ENCODE measurements at regions not wholly inside any gene's neighbourhood (a gene's known extent, or its start where the extent isn't known, plus 50 kb on each side); places are given as distances from the start of the nearest gene placed in this dataset.
"Not testable (repeated sequence)": the region's sequence is repeated elsewhere in the genome, so short reads cannot be mapped to it uniquely, and the experiment has no call there.

DNA sequence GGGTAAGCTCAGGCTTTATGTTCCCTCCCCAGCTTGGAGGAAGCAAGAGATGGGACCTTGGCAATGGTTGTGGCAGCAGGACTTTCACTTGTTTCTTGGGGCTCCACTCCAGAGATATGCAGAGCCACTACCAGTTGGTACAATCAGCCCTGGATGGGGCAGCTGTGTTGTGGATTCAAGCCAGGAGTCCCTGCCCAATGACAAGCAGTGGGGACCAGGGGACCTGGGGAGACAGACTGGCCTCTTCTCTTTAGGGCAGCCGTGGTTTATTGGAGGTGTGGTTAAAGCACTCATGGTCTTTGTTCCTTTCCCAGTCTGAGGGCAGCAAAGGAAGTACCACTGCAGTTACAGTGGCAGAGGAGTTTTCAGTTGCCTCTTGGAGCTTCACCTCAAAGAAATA, 856.1 kb downstream of the TTLL7 start:
- TF ChIP-seq, protein P1, sequence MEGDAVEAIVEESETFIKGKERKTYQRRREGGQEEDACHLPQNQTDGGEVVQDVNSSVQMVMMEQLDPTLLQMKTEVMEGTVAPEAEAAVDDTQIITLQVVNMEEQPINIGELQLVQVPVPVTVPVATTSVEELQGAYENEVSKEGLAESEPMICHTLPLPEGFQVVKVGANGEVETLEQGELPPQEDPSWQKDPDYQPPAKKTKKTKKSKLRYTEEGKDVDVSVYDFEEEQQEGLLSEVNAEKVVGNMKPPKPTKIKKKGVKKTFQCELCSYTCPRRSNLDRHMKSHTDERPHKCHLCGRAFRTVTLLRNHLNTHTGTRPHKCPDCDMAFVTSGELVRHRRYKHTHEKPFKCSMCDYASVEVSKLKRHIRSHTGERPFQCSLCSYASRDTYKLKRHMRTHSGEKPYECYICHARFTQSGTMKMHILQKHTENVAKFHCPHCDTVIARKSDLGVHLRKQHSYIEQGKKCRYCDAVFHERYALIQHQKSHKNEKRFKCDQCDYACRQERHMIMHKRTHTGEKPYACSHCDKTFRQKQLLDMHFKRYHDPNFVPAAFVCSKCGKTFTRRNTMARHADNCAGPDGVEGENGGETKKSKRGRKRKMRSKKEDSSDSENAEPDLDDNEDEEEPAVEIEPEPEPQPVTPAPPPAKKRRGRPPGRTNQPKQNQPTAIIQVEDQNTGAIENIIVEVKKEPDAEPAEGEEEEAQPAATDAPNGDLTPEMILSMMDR (conservative IDR thresholded peaks at IDR 0.05; ENCODE audit: low read depth, low read length), result not testable (repeated sequence)
- TF ChIP-seq EZH2 (IDR thresholded peaks at IDR 0.05; ENCODE audit: borderline replicate concordance, low read depth, low read length, poor library complexity, severe bottlenecking), result not testable (repeated sequence)

Measured in A673 (cell line).